ENCODE measurements at regions not wholly inside any gene's neighbourhood (a gene's known extent, or its start where the extent isn't known, plus 50 kb on each side); places are given as distances from the start of the nearest gene placed in this dataset.
"Not testable (repeated sequence)": the region's sequence is repeated elsewhere in the genome, so short reads cannot be mapped to it uniquely, and the experiment has no call there.

GRCh38 chr5:56685503-56686217, 129.7 kb upstream of the MAP3K1 start:
- no peak for DNase-seq

GRCh38 chr5:56684159-56684558, 131.2 kb upstream of the MAP3K1 start:
- no peak for DNase-seq

DNA sequence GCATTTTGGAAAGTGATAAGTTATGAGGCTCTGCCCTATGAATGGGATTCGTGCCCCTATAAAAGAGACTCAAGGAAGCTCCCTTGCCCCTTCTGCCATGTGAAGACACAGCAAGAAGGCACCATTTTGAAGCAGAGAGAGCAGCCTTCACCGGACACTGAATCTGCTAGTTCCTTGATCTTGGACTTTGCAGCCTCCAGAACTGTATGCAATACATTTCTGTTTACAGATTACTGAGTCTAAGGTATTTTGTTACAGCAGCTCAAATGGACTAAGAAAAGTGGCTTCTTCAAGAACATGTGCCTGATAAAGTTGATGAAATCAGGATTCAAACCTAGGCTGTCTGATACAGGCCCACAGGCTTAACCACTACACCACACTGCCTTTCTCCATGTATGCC, 131.6 kb upstream of the MAP3K1 start:
- no peak for DNase-seq

DNA sequence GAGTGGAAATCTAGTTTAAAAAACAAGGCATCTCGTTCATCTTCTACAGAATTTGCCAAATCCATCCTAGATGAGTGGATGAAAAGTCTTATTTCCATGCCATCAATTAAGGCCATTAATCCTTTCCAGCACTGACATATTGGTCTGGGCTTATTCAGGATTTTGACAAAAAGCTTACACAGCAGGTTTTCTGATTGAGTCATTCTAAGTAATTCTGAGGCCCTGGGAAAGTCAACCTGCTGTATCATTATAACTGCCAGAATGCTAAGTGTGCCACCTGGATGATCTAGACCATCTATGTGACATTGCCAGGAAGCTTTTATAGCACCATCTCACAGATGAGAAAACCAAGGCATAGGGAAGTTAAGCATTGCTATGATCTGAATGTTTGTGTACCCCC, 132.1 kb upstream of the MAP3K1 start:
- no peak for DNase-seq

- DNase-seq, result no peak
Observed at GRCh38 chr5:56681346-56681745, 134.0 kb upstream of the MAP3K1 start.

DNA sequence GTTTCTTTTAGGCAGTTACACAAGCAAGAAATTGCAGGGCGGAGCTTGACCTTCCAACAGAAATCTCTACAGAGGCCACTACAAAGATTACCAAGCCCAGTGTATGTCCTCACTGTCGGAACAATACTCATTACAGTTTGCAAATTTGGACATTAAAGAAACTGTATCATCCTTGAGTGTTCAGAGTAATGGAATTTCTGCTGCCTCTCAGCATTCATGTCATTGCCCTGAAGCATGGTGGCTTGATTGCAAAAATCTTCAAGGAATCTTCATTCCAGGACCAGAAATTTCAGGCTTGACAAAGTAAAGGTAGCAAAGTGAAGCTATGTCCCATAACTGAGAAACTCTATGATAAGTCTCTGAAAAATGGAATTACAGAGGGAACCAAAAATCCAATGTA, 134.6 kb upstream of the MAP3K1 start:
- DNase-seq, result no peak

- DNase-seq, result no peak
Observed at GRCh38 chr5:56677690-56678305, 137.6 kb upstream of the MAP3K1 start.

DNA sequence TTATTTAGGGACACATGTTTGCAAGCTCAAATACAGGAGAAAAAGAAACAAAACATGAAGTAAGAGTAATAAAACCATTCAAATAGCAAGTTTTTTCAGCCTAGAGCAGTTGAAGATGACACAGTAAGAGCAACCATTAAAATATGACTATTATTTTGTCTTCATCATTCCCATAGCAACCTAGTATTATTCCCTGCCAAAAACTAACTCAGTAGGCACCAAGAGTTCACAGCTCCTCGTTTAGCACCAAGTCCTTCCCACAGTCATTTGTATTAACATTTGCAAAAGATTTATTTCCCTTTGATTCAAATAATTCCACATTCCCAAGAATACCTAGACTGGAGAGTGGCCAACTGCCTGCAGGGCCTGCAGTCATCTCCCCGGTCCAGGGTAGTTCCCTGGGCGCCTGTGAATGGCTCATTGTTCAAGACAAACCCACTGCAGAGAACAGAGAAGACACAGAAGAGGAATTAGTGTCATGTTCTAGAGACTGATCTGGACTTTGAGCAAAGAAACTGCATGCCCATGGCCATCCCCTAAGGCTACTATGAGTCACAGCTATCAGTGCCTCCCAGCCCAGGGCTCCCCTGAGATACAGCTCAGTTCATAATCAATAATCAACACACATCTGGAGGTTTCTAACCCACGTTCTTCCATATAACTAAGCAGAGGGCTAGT, 139.1 kb upstream of the MAP3K1 start:
- DNase-seq, result no peak

GRCh38 chr5:56674441-56674840, 140.9 kb upstream of the MAP3K1 start:
- DNase-seq, result no peak

DNA sequence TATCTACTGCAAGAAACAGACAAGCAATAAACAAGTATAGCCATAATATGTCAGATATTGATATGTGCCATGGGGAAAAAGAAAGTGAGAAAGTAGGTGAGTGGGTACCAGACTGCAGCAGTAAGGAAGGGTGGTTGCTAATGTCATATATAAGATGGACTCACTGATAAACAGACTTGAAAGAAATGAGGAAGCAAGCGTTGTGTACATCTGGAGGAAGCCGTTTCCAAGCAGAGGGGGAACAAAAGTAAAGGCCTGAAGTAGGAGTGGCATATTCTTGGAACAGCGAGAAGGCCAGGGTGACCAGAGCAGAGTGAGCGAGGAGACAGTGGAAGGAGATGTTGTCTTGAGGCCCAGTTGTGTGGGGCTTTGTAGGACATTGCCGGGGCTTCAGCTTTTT, 142.2 kb upstream of the MAP3K1 start:
- DNase-seq, result no peak

- no peak for DNase-seq
Observed at GRCh38 chr5:56671571-56671970, 143.8 kb upstream of the MAP3K1 start.

GRCh38 chr5:56670916-56671315, 144.4 kb upstream of the MAP3K1 start:
- no peak for DNase-seq

DNA sequence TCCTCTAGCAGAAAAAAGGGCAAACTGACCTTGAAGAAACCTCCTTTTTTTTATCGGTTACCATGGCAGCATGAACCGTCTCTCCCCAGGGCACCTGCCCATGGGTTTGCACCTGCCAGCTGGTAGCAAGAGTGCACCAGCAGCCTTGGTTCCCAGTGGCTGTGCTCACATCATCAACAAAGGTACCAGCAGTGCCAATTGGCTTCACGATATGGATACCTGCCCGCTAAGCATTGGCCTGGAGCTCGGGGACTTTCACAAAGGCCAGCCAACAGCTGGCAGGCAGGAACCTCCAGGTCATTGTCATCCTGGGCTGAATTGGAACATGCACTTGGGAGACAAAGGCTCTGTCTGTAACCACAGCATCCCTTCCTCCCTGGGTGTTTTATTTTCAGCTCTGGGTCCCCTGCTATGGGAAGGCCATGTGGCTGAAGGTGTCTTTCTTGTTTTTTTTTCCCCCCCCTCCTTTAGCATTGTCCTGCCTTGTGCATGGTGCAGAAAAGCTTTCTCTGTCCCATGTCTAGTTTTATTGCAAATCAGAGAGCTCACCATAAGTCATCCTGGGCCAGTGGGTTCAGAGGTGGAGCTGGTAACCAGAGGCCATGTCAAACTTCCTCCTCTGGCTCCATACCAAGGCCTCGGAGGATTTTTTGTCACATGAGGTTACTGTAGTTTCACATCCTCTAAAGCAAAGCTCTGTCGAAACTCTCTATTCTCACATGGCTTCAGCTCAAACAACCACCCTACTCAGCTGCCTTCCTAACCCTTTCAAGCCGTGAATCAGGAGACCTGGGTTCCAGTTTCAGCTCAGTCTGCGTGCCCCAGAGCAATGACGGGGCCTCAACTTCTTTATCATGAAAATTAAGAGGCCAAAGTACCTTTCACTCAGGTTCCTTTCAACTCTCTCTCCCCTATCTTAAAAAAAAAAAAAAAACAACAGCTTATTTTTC, 145.5 kb upstream of the MAP3K1 start:
- no peak for DNase-seq

DNA sequence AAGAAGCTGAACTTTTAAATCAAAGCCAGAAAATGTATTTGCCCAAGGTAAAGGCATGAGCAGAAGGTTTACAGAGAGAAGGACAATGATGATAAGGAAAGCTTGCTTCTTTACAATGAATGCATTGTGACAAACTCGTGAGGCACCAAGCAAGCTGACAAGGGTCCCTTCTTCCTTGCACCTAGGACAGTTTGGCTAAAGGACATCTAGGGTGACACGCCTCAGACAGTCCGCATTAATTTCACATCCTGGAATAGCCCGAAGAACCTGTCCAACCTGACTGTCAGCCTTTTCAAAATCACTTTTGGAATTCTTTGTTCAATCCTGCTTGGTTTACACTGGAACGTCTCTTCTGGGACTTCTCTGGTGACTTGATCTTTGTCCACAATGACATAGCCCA, 146.4 kb upstream of the MAP3K1 start:
- DNase-seq, result no peak

DNA sequence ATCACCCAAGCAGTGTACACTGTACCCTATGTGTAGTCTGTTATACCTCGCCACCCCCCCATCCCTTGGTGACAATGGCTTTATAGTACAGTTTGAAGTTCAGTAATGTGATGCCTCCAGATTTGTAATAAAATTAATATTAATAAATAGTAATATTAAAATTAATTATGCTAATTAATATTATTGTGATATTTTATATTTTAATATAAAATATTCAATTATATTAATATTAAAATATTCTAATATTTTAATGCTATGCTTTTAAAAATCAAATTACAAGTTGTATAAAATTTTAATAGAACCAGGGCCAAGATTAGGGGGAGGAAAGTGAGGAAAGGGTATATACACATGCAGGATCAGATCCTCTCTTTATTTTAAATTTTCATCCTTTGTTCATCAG, 147.7 kb upstream of the MAP3K1 start:
- no peak for DNase-seq

DNA sequence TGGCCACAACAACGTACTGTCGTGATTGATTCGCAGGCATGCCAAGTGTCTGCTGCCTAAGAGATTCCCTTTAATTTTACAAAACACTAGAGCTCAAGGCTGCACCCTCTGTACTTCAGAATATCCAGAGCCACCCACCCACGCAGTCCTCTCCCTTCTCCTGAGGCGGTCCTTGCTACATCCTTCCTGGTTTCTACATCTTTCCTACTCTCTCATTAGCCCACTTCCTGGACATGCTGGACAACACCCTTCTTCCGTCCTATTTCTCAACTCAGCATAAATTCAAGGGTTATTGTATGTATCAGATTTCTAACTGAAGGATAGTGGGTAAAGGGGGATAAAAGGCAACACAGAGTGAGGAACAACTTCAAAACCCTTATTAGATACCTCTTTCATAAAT, 148.4 kb upstream of the MAP3K1 start:
- DNase-seq, result no peak

DNA sequence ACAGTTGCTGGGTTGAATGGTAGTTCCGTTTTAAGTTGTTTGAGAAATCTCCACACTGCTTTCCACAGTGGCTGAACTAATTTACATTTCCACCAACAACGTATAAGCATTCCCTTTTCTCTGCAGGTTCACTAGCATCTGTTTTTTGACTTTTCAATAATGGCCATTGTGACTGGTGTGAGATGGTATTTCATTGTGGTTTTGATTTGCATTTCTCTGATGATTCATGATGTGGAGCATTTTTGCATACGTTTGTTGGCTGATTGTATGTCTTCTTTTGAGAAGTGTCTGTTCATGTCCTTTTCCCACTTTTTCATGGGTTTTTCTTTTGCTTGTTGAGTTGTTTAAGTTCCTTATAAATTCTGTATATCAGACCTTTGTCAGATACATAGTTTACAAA, 150.2 kb upstream of the MAP3K1 start:
- DNase-seq, result not testable (repeated sequence)

DNA sequence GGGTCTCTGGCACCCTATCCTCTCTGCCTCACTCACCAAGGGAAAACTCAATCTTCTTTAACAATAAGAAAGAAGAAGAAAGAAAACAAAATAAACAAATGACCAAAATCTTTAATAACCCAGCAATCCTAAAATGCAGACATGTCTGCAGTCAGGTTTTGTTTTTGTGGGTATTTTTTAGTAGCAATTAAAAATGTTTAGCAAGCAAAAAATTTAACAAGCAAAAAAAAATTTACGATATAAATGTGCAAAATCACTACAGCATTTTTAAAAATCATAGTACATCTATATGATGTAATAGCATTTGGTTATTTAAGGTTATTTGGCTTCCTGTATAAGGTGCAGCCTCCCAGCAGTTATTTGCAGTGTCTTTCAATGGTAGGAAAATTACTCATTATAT, 151.3 kb upstream of the MAP3K1 start:
- no peak for DNase-seq

DNA sequence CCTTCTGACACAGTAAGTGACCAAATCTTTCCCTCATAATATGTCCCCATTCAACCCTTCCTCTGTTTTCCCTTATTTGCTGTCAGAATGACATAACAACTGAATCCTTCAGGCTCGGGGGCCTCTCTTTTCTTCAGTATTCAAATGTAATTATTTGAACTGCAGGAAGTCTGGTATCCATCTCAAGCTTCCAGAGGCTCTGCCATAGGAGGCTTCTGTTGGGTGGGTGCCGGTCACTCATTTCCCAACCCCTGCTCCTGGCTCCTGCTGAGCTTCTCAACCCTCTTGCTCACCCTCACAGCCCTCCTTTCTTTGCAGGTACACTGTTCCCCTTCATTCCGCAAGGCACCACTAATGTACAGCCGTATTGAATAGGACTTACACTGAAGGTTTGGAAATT, 151.8 kb upstream of the MAP3K1 start:
- DNase-seq, result no peak

GRCh38 chr5:56662893-56663292, 152.5 kb upstream of the MAP3K1 start:
- no peak for DNase-seq

DNA sequence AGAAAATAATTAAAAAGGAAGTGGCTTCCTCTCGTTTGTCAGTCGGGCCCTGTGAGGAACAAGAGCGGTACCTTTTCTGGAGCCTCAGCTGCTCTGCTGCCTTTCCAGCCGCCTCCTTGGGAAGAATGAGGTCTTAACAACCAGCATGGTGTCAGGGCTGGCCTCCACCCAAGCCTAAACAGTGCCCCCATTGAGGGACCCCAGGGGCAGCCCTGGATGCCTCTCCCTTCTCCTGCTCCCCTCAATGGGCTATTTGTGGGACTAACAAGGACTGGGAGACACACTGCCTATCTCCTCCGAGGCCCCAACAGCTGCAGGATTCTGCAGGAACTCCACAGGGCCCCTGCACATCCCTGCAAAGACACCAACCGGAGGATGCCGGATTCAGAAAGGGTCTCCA, 155.4 kb upstream of the MAP3K1 start:
- no peak for DNase-seq

- no peak for DNase-seq
Observed at GRCh38 chr5:56658972-56659371, 156.4 kb upstream of the MAP3K1 start.

All from NCI-H524 (cell line).